ENCODE measurements at regions not wholly inside any gene's neighbourhood (a gene's known extent, or its start where the extent isn't known, plus 50 kb on each side); places are given as distances from the start of the nearest gene placed in this dataset.

- H3K4me3 Mint-ChIP-seq: no peak overlapping the region
- H3K9me3 Mint-ChIP-seq: peaks cover 0 to 10% (median 2%) of the 10 kb centered on the region in 9 donors
- peaks cover 0 to 3% (median 0%) of the 10 kb centered on the region in 5 donors for H3K27me3 Mint-ChIP-seq
- no peak overlapping the region for H3K27ac Mint-ChIP-seq
- no peaks in the 10 kb centered on the region for H3K4me1 Mint-ChIP-seq
- ATAC-seq (no peak), DNase-seq (no peak)
- H3K36me3 Mint-ChIP-seq: no peaks in the 10 kb centered on the region
- POLR2A ChIA-PET: no interaction called here
Measured at GRCh38 chr10:57961487-57961886, 306.2 kb downstream of the IPMK start.

GRCh38 chr10:57960406-57960805, 307.3 kb downstream of the IPMK start:
- Mint-ChIP-seq H3K27me3 (peaks cover 0 to 3% (median 0%) of the 10 kb centered on the region in 5 donors), H3K9me3 (peaks cover 0 to 10% (median 2%) of the 10 kb centered on the region in 9 donors), H3K36me3 (no peaks in the 10 kb centered on the region), H3K4me3 (no peak overlapping the region), H3K4me1 (no peaks in the 10 kb centered on the region), H3K27ac (no peak overlapping the region)
- ATAC-seq (no peak), DNase-seq (no peak)
- POLR2A ChIA-PET: no interaction called here

- DNase-seq: no peak
- POLR2A ChIA-PET: no interaction called here
- Mint-ChIP-seq H3K4me3 (no peak overlapping the region), H3K9me3 (peaks cover 0 to 9% (median 2%) of the 10 kb centered on the region in 9 donors), H3K27me3 (peaks cover 0 to 3% (median 0%) of the 10 kb centered on the region in 5 donors), H3K4me1 (no peaks in the 10 kb centered on the region), H3K27ac (no peak overlapping the region), H3K36me3 (no peaks in the 10 kb centered on the region)
- ATAC-seq: no peak
Measured at GRCh38 chr10:57959318-57960006, 308.2 kb downstream of the IPMK start.

GRCh38 chr10:57955076-57955475, 312.6 kb downstream of the IPMK start:
- Mint-ChIP-seq H3K9me3 (peaks cover 0 to 6% (median 0%) of the 10 kb centered on the region in 9 donors), H3K36me3 (no peaks in the 10 kb centered on the region), H3K4me3 (no peak overlapping the region), H3K27ac (no peak overlapping the region), H3K27me3 (no peaks in the 10 kb centered on the region), H3K4me1 (no peaks in the 10 kb centered on the region)
- POLR2A ChIA-PET: no interaction called here
- no peak for DNase-seq
- no peak for ATAC-seq

- DNase-seq (no peak), ATAC-seq (no peak)
- H3K36me3 Mint-ChIP-seq: no peaks in the 10 kb centered on the region
- no peaks in the 10 kb centered on the region for H3K27me3 Mint-ChIP-seq
- H3K4me1 Mint-ChIP-seq: no peaks in the 10 kb centered on the region
- no peak overlapping the region for H3K27ac Mint-ChIP-seq
- POLR2A ChIA-PET: no interaction called here
- H3K4me3 Mint-ChIP-seq: no peak overlapping the region
- H3K9me3 Mint-ChIP-seq: peaks cover 0 to 6% (median 0%) of the 10 kb centered on the region in 9 donors
Measured at GRCh38 chr10:57952741-57953140, 315.0 kb downstream of the IPMK start.

GRCh38 chr10:57950442-57950974, 317.2 kb downstream of the IPMK start:
- H3K27ac Mint-ChIP-seq: no peak overlapping the region
- H3K36me3 Mint-ChIP-seq: no peaks in the 10 kb centered on the region
- POLR2A ChIA-PET: no interaction called here
- no peak for ATAC-seq
- H3K27me3 Mint-ChIP-seq: no peaks in the 10 kb centered on the region
- peaks cover 0 to 6% (median 0%) of the 10 kb centered on the region in 9 donors for H3K9me3 Mint-ChIP-seq
- H3K4me1 Mint-ChIP-seq: no peaks in the 10 kb centered on the region
- no peak overlapping the region for H3K4me3 Mint-ChIP-seq
- no peak for DNase-seq

GRCh38 chr10:57948796-57949195, 318.9 kb downstream of the IPMK start:
- Mint-ChIP-seq H3K9me3 (no peaks in the 10 kb centered on the region), H3K27me3 (no peaks in the 10 kb centered on the region), H3K4me3 (no peak overlapping the region), H3K4me1 (no peaks in the 10 kb centered on the region), H3K27ac (no peak overlapping the region), H3K36me3 (no peaks in the 10 kb centered on the region)
- no peak for ATAC-seq
- POLR2A ChIA-PET: no interaction called here
- no peak for DNase-seq

- H3K4me3 Mint-ChIP-seq: no peak overlapping the region
- no peak overlapping the region for H3K27ac Mint-ChIP-seq
- no peaks in the 10 kb centered on the region for H3K4me1 Mint-ChIP-seq
- no peaks in the 10 kb centered on the region for H3K27me3 Mint-ChIP-seq
- no peaks in the 10 kb centered on the region for H3K36me3 Mint-ChIP-seq
- POLR2A ChIA-PET: no interaction called here
- no peaks in the 10 kb centered on the region for H3K9me3 Mint-ChIP-seq
- ATAC-seq: no peak
- DNase-seq: no peak
Measured at GRCh38 chr10:57946833-57947232, 320.9 kb downstream of the IPMK start.

- Mint-ChIP-seq H3K27me3 (no peaks in the 10 kb centered on the region), H3K27ac (no peak overlapping the region), H3K4me3 (no peak overlapping the region), H3K36me3 (no peaks in the 10 kb centered on the region), H3K4me1 (no peaks in the 10 kb centered on the region), H3K9me3 (peaks cover 0 to 3% (median 0%) of the 10 kb centered on the region in 9 donors)
- DNase-seq (no peak), ATAC-seq (no peak)
- POLR2A ChIA-PET: no interaction called here
Measured at GRCh38 chr10:57943701-57944100, 324.0 kb downstream of the IPMK start.

GRCh38 chr10:57925045-57925444, 342.6 kb downstream of the IPMK start:
- no peaks in the 10 kb centered on the region for H3K27me3 Mint-ChIP-seq
- no peaks in the 10 kb centered on the region for H3K36me3 Mint-ChIP-seq
- ATAC-seq (no peak), DNase-seq (no peak)
- POLR2A ChIA-PET: no interaction called here
- H3K4me1 Mint-ChIP-seq: no peaks in the 10 kb centered on the region
- no peak overlapping the region for H3K27ac Mint-ChIP-seq
- H3K9me3 Mint-ChIP-seq: peaks cover 0 to 16% (median 0%) of the 10 kb centered on the region in 9 donors
- no peak overlapping the region for H3K4me3 Mint-ChIP-seq

GRCh38 chr10:57921140-57921539, 346.6 kb downstream of the IPMK start:
- peaks cover 0 to 9% (median 0%) of the 10 kb centered on the region in 9 donors for H3K9me3 Mint-ChIP-seq
- POLR2A ChIA-PET: no interaction called here

GRCh38 chr10:57919864-57920263, 347.8 kb downstream of the IPMK start:
- DNase-seq (no peak), ATAC-seq (no peak)
- Mint-ChIP-seq H3K27ac (no peak overlapping the region), H3K36me3 (no peaks in the 10 kb centered on the region), H3K9me3 (peaks cover 0 to 8% (median 0%) of the 10 kb centered on the region in 9 donors), H3K4me3 (no peak overlapping the region), H3K4me1 (no peaks in the 10 kb centered on the region), H3K27me3 (no peaks in the 10 kb centered on the region)
- POLR2A ChIA-PET: no interaction called here

More at GRCh38 chr10:57921140-57921539, 346.6 kb downstream of the IPMK start:
- no peak for DNase-seq
- H3K4me1 Mint-ChIP-seq: no peaks in the 10 kb centered on the region
- no peak for ATAC-seq
- H3K36me3 Mint-ChIP-seq: no peaks in the 10 kb centered on the region
- H3K27ac Mint-ChIP-seq: no peak overlapping the region
- H3K4me3 Mint-ChIP-seq: no peak overlapping the region
- no peaks in the 10 kb centered on the region for H3K27me3 Mint-ChIP-seq

GRCh38 chr10:57917019-57917418, 350.7 kb downstream of the IPMK start:
- DNase-seq (no peak), ATAC-seq (no peak)
- Mint-ChIP-seq H3K4me3 (no peak overlapping the region), H3K4me1 (no peaks in the 10 kb centered on the region), H3K27ac (no peak overlapping the region), H3K27me3 (no peaks in the 10 kb centered on the region), H3K9me3 (peaks cover 0 to 8% (median 0%) of the 10 kb centered on the region in 9 donors), H3K36me3 (no peaks in the 10 kb centered on the region)
- POLR2A ChIA-PET: no interaction called here

GRCh38 chr10:57905861-57906260, 361.8 kb downstream of the IPMK start:
- ATAC-seq (no peak), DNase-seq (no peak)
- no peaks in the 10 kb centered on the region for H3K36me3 Mint-ChIP-seq
- H3K4me1 Mint-ChIP-seq: no peaks in the 10 kb centered on the region
- H3K9me3 Mint-ChIP-seq: no peaks in the 10 kb centered on the region
- H3K27me3 Mint-ChIP-seq: no peaks in the 10 kb centered on the region
- H3K27ac Mint-ChIP-seq: no peak overlapping the region
- no peak overlapping the region for H3K4me3 Mint-ChIP-seq
- POLR2A ChIA-PET: no interaction called here
